ENCODE measurements at regions not wholly inside any gene's neighbourhood (a gene's known extent, or its start where the extent isn't known, plus 50 kb on each side); places are given as distances from the start of the nearest gene placed in this dataset.
A peak's percentile ranks its signal among the peaks of the same experiment; 100 is the strongest.

DNA sequence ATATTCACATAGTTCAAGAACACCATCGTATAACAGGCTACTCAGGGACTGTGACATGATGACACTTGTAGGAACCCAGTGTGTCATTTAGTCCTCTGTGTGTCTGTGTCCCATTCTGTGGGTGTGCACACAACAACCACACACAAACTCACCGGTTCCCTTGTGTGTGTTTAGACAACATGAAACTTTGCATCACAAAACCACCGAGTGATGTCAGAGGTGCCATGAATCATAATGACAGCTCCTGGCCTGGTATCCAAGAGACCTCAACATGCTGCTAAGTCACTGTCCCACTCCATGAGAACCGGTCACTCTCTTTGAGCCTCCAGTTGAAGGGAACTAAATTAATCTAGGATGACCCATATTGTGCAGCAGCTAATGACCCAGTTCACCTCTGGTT is 421.3 kb downstream of the PREX1 start:
- DNase-seq = no peak
- no peaks in the 10 kb centered on the region for H3K9me3 ChIP-seq (ENCODE audit: control insufficient read depth, low read length)
- H3K36me3 Mint-ChIP-seq (ENCODE audit: low read depth) = no peaks in the 10 kb centered on the region
- peaks cover 14% of the 10 kb centered on the region for H3K4me1 Mint-ChIP-seq
- H3K36me3 ChIP-seq (ENCODE audit: control insufficient read depth, insufficient read depth, low read length) = no peaks in the 10 kb centered on the region
- H3K27ac ChIP-seq (ENCODE audit: low read depth, low read length) = no peak overlapping the region
- H3K27me3 Mint-ChIP-seq (ENCODE audit: insufficient read depth) = peaks cover 9% of the 10 kb centered on the region
- H3K9me3 Mint-ChIP-seq = no peaks in the 10 kb centered on the region
- no peak overlapping the region for H3K4me3 ChIP-seq (ENCODE audit: low read length)
- 68 to 84% methylated on average over 4 of the region's 4 CpGs for WGBS, 2 experiments (ENCODE audit: insufficient coverage in 1 of 2, insufficient read length in 1 of 2)
- H3K27me3 ChIP-seq (ENCODE audit: control insufficient read depth, insufficient read depth, low read length, poor library complexity, severe bottlenecking) = no peaks in the 10 kb centered on the region
- H3K4me3 Mint-ChIP-seq = no peak overlapping the region
- TF ChIP-seq, protein P1, sequence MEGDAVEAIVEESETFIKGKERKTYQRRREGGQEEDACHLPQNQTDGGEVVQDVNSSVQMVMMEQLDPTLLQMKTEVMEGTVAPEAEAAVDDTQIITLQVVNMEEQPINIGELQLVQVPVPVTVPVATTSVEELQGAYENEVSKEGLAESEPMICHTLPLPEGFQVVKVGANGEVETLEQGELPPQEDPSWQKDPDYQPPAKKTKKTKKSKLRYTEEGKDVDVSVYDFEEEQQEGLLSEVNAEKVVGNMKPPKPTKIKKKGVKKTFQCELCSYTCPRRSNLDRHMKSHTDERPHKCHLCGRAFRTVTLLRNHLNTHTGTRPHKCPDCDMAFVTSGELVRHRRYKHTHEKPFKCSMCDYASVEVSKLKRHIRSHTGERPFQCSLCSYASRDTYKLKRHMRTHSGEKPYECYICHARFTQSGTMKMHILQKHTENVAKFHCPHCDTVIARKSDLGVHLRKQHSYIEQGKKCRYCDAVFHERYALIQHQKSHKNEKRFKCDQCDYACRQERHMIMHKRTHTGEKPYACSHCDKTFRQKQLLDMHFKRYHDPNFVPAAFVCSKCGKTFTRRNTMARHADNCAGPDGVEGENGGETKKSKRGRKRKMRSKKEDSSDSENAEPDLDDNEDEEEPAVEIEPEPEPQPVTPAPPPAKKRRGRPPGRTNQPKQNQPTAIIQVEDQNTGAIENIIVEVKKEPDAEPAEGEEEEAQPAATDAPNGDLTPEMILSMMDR (conservative IDR thresholded peaks at IDR 0.05) = no peak
- H3K4me1 ChIP-seq (ENCODE audit: control insufficient read depth, insufficient read depth, low read length) = no peaks in the 10 kb centered on the region
- H3K27ac Mint-ChIP-seq = no peak overlapping the region
- no peak overlapping the region for H3K9ac ChIP-seq (ENCODE audit: extremely low read depth, low read length, poor library complexity, severe bottlenecking)

DNA sequence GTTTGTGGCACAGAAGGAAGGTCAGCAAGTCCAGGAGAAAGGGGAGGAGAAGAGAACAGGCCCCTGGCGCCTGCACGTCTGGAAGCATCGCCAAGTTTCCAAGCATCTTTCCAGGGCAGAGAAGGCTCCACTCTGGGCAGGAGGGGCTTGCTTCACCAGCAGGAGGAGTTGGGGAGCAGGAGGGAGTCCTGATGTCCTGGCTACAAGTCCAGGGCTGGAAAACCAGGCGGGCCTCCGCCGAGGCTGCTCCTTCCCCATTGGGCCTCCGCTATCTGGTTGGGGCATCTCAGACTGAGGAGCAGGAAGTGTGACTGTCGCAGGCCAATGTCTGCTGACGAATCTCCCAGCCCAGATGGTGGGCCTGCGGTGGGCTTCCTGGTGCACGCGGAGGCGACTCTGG is 421.9 kb downstream of the PREX1 start:
- WGBS, 2 experiments (ENCODE audit: insufficient coverage in 1 of 2, insufficient read length in 1 of 2) = 88% methylated on average over 12 to 13 of the region's 13 CpGs
- H3K27me3 Mint-ChIP-seq (ENCODE audit: insufficient read depth) = peaks cover 9% of the 10 kb centered on the region
- H3K27me3 ChIP-seq (ENCODE audit: control insufficient read depth, insufficient read depth, low read length, poor library complexity, severe bottlenecking) = no peaks in the 10 kb centered on the region
- no peak overlapping the region for H3K4me3 ChIP-seq (ENCODE audit: low read length)
- no peak overlapping the region for H3K27ac Mint-ChIP-seq
- no peaks in the 10 kb centered on the region for H3K9me3 ChIP-seq (ENCODE audit: control insufficient read depth, low read length)
- DNase-seq = peak; percentile 84
- H3K4me3 Mint-ChIP-seq = no peak overlapping the region
- no peaks in the 10 kb centered on the region for H3K4me1 ChIP-seq (ENCODE audit: control insufficient read depth, insufficient read depth, low read length)
- no peak overlapping the region for H3K9ac ChIP-seq (ENCODE audit: extremely low read depth, low read length, poor library complexity, severe bottlenecking)
- TF ChIP-seq, protein P1 (conservative IDR thresholded peaks at IDR 0.05) = peak; percentile 69
- H3K4me1 Mint-ChIP-seq = peaks cover 14% of the 10 kb centered on the region
- H3K9me3 Mint-ChIP-seq = no peaks in the 10 kb centered on the region
- no peak overlapping the region for H3K27ac ChIP-seq (ENCODE audit: low read depth, low read length)
- H3K36me3 ChIP-seq (ENCODE audit: control insufficient read depth, insufficient read depth, low read length) = no peaks in the 10 kb centered on the region
- H3K36me3 Mint-ChIP-seq (ENCODE audit: low read depth) = no peaks in the 10 kb centered on the region

DNA sequence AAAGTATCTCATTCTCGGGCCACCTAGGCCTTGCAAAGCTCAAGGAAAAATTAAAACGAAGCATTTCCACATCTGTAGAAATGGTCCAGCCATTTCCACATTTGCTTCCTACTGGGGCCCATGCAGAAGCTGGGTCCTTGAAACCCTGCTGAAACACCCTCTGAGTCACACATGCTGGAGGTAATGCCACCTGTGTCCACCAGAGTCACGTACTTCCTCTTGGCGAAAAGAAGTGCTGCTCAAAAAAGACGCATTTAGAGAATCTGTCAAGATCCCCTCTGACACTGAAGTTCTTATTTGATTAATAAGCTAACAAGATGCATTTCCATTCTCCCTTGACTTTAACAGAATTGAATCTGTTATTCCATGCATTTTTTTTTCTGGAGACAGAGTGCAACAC is 423.2 kb downstream of the PREX1 start:
- H3K4me3 Mint-ChIP-seq = no peak overlapping the region
- no peak overlapping the region for H3K27ac Mint-ChIP-seq
- no peaks in the 10 kb centered on the region for H3K36me3 Mint-ChIP-seq (ENCODE audit: low read depth)
- no peaks in the 10 kb centered on the region for H3K27me3 ChIP-seq (ENCODE audit: control insufficient read depth, insufficient read depth, low read length, poor library complexity, severe bottlenecking)
- peaks cover 14% of the 10 kb centered on the region for H3K4me1 Mint-ChIP-seq
- TF ChIP-seq, protein P1 (conservative IDR thresholded peaks at IDR 0.05) = peak; percentile 71
- peaks cover 2% of the 10 kb centered on the region for H3K27me3 Mint-ChIP-seq (ENCODE audit: insufficient read depth)
- no peak overlapping the region for H3K4me3 ChIP-seq (ENCODE audit: low read length)
- no peak for DNase-seq
- 87 to 96% methylated on average over 5 of the region's 5 CpGs for WGBS, 2 experiments (ENCODE audit: insufficient coverage in 1 of 2, insufficient read length in 1 of 2)
- peaks cover 5% of the 10 kb centered on the region for H3K4me1 ChIP-seq (ENCODE audit: control insufficient read depth, insufficient read depth, low read length)
- no peak overlapping the region for H3K9ac ChIP-seq (ENCODE audit: extremely low read depth, low read length, poor library complexity, severe bottlenecking)
- no peaks in the 10 kb centered on the region for H3K9me3 ChIP-seq (ENCODE audit: control insufficient read depth, low read length)
- H3K9me3 Mint-ChIP-seq = no peaks in the 10 kb centered on the region
- H3K27ac ChIP-seq (ENCODE audit: low read depth, low read length) = no peak overlapping the region
- H3K36me3 ChIP-seq (ENCODE audit: control insufficient read depth, insufficient read depth, low read length) = no peaks in the 10 kb centered on the region
